ENCODE measurements at regions not wholly inside any gene's neighbourhood (a gene's known extent, or its start where the extent isn't known, plus 50 kb on each side); places are given as distances from the start of the nearest gene placed in this dataset.

DNA sequence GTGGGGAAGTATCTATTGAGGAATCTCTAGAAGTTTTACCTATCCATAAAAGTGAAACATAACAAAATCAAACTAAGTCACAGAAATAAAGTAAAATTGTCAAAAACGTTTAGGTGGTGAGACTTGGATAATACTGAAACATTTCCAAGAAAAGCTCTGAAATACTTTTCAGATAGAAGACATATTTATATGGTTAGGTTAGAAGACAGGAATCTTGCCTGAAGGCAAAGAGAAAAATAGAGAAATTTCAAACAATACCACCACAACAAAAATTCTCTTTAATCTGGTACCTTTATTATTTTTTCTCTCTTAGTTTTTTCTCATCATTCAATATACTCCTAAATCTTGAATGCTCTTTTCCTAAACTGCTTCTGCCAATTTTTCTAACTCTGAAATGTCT is 222.7 kb upstream of the PLSCR5 start:
- DNase-seq: no peak

DNA sequence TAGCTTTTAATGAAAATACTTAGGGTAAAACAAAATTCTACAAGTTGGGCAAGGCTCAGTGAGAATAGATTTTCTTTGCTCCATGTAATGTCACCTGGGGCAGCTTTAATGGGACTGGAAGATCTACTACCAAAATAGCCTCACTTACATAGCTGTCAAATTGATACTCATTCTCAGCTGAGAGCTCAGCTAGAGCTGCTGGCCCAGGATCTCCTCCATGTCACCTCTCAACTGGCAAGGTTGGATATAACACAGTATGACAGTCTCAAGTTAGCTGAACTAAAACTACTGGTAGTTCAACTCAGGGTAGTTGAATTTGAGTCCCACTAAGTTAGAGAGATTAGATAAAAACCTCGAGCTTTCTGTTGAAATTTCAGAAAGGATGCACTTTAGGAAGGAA is 218.5 kb upstream of the PLSCR5 start:
- DNase-seq: no peak

DNA sequence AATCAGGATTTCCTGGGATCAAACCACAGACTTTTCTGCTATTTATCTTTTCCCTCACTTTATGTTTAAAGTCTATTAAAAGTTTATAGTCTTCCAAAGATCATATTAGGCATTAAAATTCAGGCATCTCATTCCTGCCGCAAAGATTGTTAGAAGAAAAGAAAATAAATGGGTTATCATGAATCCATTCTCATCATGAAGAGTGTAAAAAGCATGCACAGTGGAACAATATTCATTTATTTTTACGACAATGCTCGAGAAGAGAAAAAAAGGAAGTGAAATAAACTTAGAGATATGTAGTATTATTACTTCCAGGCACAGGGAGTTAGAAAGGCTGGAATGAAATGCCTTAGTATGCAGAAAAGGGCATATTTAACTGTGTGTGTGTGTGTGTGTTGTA is 213.7 kb upstream of the PLSCR5 start:
- DNase-seq: no peak

DNA sequence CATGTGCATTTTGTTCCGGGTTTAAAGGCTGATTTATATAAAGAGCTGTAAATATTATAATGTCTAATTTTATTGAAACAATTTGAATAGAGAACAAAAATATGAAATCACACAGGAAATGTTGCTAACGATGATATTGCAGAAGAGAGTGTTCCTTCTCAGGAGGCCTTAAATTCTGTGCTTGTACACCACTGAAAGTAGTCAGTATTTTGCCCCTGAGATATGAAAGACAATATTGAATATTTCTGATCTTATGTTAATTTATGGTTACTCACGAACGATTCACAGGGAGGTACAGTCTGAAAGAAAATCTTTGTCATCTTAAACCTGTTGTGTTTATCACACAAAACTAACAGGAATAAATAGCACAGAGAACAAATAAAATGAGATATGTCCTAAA is 213.2 kb upstream of the PLSCR5 start:
- no peak for DNase-seq

DNA sequence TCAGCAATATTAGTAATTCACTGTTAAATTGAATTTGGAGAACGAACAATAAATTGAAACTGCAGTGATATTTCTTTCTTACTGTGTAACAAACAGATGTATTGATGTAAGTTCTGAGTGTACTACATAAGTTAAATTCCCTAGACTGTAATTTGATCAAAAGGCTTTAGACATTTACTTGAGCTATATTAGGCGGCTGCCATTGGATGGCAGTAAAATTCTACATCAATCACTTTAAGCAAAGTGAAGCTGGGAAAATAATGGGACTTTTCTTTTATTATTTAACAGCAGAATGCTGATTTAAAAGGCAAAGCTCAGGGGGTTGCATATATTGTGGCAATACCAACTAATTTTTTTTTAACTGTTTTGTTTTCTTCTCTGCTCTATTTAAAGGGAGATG is 212.6 kb upstream of the PLSCR5 start:
- DNase-seq: no peak

DNA sequence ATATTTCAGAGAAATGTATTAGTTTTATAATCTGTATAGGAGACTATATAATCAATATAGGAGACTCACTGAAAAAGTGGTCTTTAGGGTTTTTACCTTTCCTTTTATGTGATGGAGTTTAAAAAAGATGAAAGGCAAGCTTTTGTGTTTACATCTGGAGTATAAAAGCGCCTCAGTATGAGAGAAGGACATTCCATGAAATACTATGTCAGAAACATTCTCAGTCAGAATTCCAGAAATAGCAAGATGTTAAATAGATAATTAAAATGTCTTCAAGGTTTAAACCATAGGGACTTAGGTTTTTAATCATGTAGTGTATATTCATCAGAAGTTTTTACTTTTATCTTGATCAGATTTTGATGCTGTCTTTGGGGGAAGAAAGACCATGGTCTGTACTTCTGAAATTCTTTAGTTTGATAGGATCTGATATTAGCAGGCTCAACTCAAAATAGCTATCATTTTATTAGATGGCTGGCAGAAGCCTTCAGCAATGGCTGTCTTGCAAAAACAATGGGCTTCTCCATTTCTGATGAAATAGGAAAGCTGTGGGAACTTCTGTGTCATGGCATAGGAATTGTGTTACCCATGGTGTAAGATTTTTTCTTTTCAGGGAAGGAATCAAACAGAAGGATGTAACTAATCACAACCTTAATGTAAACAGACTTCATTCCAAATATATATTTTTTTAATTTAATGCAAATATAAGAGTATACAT is 209.6 kb upstream of the PLSCR5 start:
- DNase-seq: no peak

DNA sequence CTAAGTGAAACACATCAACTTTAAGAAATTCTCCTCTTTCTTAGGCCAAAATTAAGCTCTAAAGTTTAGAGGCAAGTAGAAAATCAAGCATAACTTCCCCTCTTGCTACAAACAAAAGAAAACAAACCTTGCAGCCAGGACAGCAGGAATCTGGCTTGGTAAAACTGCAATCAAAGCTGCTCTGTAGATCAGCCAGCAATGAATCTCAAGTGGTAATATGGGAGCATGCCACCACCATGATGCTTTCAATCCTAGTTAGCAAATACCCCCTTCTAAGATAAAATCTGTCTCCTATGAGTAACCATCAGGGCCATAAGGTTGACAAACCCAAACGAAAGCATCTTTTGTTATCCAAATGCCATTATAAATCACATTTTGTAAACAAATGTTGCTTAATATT is 208.3 kb upstream of the PLSCR5 start:
- no peak for DNase-seq

DNA sequence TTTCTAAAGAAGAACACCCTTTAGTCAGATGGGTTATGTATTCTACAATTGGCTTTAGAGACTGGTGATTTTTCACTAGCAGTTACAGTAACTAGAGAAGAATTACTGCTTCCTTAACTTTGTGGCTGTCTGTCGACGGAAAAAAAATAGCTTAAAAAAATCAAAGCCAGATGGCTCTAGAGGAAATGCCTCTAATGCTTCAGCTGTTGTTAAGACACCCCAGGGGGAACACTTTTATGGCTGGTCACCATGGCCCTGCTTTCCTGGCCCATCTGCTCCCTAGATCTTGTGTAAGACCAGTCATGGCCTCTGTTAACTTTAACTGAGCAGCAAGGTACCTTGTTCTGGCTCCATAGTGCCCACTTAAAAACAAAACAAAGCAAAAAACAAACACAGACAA is 198.6 kb upstream of the PLSCR5 start:
- peak; percentile 29 for DNase-seq

DNA sequence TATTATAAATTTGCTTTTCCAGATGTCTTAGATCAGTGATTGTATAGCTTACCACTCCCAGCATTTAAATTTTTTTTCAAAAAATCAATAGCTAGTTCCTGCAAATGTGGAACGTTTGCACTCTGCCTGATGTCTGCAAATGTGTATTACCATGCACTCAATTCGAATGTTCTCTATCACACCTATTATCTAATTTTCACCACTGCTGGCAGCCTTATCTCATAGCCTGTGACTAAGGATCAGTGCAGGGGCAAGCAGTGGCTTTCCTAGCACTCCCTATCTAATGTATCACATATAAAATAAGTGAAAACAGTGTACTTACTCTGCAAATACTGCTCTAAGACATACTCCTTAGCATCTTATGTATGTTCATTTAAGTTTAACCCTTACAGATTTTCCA is 196.3 kb upstream of the PLSCR5 start:
- DNase-seq: no peak

DNA sequence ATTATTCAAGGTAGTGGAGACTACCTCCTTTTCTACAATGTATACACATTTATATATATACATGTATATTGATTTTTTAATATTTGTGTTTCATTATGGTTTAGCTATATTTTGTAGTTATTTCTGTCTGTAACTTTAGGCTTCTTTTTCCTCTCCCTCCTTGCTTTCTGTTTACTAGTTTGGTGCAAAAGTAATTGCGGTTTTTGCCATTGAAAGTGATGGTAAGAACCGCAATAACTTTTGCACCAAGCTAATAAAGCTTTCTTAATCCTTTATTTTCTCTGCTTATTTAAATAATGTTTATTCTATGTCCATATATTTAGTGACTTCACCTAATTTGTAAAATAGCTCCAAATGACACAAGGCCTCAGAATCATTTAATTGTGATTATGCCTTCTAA is 195.3 kb upstream of the PLSCR5 start:
- DNase-seq: no peak

DNA sequence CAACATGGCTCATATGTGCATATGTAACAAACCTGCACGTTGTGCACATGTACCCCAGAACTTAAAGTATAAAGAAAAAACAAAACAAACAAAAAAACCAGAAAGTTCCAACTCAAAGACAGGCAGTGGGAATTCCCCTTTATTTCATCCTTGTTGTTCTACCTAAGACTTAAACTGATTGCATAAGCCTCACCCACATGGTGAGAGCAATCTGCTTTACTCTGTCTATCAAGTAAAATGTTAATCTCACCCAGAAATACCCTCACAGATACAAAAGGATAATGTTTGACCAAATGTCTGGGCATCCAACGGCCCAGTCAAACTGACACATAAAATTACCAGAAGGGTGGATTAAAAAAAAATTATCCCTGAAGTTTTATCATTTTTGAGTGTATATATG is 190.9 kb upstream of the PLSCR5 start:
- DNase-seq: no peak

DNA sequence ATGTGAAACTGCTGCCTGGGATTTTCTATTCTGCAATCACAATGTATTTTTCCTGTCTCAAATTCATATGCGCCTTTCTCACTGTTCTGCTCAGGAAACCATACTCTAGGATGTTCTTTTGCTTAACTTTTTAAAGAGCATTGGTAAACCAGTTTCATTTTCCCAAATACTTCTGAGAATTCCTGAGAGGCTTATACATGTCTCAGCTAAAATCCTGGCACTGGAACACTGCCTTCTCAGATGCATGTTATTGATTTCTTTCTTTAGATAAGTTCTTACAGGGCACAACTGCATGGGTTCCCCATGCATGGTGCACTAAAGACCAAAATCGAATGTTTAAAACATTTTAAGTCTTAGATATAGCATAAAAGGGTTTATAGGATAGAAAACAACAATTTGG is 178.3 kb upstream of the PLSCR5 start:
- DNase-seq: no peak

DNA sequence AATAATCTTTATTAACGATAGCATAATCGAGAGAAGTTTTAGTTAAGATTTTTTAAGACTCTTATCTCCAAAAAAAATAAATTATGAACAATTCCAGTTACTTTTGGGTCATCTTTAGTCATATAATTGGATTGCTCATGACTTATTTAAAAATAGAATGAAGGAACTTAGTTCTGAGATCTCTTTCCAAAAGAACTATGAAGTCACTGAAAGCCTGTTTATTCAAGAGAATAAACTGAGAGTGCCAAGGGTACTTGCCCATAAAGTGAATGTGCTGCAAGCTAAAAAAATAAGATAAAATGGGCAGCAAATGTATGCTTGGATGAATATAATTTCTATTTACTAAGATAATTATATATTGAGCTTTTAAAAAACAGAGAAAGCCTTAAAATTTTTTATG is 176.5 kb upstream of the PLSCR5 start:
- DNase-seq: no peak

DNA sequence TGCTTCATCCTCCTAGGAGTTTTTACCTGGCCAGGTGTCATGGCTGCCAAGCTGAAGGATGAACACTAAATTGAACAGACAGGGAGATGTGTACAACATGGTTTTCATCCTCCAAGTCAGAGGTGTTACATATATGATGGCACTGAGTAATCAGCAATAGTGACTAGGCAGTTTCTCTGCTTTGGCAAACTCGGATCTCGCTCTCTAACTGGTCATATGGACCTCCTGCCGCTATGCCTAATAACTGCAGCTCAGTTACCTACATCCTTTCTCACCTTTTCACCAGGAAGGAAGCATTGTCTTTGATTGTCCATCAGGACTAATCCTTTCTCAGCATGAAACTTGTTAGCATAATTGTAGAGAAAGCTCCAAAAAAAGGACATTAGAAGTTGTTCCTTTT is 175.9 kb upstream of the PLSCR5 start:
- DNase-seq: no peak

DNA sequence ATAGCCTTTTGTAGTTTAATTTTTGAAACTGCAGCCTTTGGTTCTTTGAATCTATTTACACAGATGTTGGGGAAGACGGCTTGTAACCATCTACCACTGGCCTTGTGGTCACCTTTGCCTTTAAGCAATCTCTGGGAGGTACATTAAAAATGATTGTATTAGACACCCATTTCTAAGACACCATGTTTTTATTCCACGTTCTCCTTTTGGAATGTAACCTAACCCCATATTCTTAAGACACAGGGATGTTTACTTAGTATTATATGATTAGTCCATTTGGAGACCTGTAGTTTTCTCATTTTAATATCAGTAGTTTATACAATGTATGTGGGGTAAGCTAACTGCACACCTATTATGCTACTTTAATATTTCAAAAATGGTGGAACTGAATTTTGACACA is 175.1 kb upstream of the PLSCR5 start:
- DNase-seq: no peak

DNA sequence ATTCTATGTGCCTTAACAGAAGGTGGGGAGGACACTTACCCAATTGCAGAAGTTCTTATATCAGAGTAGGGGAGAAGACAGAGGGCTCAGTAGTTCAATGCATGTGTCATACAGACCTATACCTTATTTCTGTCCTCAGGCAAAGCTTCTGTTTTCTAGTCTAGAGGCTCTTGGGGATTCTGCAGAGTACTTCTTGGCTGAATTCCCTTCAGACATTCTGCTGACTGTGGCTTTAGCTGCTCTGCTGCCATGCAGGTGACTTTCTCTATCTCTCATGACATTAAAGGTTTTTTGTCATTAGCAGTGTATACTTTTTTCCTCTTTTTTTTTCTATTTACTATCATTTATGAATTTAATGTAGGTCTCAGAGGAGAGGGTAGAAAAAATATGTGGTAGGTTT is 172.8 kb upstream of the PLSCR5 start:
- DNase-seq: no peak

DNA sequence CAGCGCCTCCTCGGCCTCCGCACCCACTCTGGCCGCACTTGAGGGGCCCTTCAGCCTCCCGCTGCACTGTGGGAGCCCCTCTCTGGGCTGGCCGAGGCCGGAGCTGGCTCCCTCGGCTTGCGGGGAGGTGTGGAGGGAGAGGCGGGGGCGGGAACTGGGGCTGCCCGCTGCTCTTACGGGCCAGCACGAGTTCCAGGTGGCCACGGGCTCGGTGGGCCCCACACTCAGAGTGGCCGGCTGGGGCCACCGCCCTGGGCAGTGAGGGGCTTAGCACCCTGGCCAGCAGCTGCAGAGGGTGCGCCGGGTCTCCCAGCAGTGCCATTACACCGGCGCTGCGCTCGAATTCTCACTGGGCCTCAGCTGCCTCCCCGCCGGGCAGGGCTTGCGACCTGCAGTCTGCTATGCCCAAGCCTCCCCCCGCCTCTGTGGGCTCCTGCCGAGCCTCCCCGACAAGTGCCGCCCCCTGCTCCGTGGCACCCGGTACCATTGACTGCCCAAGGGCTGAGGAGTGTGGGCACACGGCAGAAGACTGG is 167.1 kb upstream of the PLSCR5 start:
- no peak for DNase-seq

DNA sequence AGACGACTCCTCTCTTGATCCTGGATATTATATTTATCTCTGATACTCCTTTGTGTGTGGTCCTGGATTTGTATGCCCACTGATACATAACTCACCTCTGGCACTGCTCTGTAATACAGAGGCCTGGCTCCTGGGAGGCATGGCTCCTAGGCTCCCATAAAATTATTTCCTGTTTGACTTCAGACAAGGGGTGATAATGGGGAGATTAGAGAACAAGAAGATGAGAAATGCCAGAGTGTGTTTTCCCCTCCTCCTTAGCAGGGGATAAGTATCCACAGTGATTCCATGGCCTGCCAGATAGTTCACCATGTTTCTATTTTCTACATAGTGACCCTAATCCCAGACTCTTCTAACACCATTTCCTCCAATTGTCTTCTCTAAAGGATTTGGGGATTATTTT is 165.7 kb upstream of the PLSCR5 start:
- DNase-seq: no peak

DNA sequence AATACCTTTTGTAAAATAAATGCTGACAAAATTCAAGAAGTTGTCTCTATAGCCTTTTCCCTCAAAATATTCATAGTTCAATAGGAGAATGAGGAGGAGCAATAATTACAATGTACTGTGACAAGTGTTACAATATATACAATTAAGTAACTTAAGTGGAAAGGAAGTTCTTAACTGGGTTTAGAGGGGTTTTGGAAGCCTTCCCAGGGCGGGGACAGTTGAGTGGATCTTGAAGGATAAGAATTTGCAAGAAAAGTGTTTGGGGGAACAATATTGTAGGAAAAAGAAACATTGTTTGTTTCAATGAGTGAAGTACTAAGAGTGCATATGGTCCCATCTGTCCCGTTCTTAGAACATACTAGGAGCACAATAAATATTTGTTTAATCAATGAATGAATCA is 165.2 kb upstream of the PLSCR5 start:
- no peak for DNase-seq

DNA sequence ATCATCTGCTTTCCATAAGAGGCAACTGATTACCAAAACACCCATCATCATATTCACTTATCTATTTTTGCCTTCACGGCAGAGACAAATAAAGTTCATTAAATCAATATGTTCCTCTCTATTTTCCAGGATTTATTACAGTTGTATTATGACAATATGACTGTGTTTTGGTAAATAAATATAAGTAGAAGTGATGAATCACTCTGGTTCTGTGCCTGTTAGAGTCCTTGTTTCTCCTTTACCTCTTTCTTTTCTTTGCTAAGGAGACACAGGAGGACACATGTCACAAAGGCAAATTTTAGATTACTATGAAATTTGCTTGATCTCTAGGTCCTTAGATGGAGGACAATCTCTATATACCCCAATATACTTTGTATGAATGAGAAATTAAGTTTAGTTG is 152.6 kb upstream of the PLSCR5 start:
- no peak for DNase-seq

DNA sequence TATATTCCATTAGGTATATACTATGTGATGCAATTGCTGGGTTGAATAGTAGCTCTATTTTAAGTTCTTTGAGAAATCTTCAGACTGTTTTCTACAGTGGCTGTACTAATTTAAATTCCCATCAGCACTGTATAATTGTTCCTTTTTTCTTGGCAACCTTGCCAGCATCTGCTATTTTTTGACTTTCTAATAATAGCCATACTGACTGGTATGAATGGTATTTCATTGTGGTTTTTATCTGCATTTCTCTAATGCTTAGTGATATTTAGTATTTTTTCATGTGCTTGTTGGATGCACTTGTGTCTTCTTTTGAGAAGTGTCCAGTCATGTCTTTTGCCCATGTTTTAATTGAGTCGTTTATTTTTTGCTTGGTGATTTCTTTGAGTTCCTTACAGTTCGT is 145.1 kb upstream of the PLSCR5 start:
- DNase-seq: no peak

DNA sequence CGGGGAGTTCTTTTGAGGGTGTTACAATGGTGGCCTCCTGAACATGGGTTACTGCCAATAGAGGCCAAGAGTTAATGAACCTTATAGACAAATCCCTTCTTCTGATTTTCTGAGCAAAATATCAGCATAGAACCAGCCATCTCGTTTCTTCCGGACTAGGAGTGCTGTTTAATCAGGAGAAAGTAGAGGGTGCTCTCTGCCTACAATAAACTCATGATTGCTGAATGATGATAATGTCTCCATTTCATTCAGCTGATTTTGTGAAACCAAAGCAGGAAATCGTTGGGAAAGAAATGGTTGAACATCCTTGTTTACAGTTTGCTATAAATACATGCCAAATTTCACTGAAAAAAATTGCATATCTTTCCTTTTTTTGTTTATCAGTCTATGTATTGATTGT is 142.8 kb upstream of the PLSCR5 start:
- DNase-seq: no peak

DNA sequence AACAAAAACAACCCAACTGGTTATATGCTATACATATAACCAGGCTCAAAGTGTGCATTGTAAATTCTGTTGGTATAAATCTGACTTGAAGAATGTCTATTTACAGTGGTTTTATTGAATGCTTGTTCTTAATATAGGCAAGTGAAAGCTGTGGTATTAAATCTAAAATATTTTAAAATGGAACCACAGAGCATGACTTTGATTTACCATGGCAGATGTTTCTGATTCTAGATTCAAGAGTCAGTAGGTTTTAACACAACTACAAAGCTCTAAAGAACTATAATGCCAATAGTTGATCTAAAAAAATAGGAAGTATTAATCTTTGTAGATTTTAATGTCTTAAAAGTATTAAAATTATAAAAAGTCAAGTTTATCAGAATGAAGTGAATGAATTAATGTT is 141.9 kb upstream of the PLSCR5 start:
- no peak for DNase-seq

DNA sequence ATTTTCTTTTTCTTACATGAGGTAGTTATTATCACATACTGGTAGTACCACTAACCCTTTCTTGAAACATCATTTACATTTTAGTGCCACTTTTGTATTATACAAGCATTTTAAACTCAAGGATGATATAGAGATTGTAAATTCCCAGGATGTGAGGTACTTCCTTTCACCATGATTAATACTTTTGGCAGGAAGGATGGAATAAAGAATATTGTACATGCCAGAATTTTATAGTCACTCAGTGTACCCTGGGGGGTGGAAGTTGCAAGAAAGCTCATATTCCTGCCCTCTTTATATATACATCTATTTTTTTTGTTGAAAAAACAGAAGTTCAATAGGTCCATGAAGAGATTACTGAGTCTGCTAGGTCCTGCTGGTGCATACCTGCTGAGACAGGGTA is 141.0 kb upstream of the PLSCR5 start:
- DNase-seq: no peak

DNA sequence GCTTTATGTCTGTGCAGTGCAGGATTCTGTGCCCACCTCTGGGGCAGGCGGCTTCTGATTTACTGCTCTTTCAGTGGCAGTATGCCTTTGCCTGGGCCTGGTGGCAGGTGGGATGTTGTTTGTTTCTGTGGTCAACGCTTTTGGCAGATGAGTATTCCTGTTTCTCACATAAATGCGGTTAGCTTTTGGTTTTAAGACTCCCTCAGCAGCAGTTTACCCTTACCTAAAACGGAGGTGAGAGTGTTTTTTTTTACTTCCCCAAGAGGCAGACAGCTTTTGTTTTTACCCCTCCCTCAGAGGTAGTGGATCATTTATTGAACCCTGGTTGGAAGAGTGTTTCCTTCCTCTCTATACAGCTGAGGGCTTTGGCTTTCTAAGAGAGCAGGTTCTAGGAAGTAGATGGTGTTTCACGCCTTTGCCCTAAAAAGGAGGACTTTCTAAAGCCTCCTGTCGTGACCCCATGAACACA is 134.1 kb upstream of the PLSCR5 start:
- no peak for DNase-seq

All from left hindlimb (tissue), 1 donor.